Hematopoietic multipotent progenitor cell treated with erythropoietin and hydrocortisone succinate and interleukin-3 and kit ligand, for 17 days (in vitro differentiated cells): ENCODE measurements at regions not wholly inside any gene's neighbourhood (a gene's known extent, or its start where the extent isn't known, plus 50 kb on each side); places are given as distances from the start of the nearest gene placed in this dataset.
"Not testable (repeated sequence)": the region's sequence is repeated elsewhere in the genome, so short reads cannot be mapped to it uniquely, and the experiment has no call there.

Source experiments
- DNase-seq: peaks from one replicate; pipeline ENCODE4 v3.0.0-alpha.2; 2015; ENCODE audit warnings: low spot score

- DNase-seq, result no peak
Measured at GRCh38 chr10:94230134-94230785, 132.5 kb downstream of the NOC3L start.

- DNase-seq, result no peak
Measured at GRCh38 chr10:94232711-94233383, 129.9 kb downstream of the NOC3L start.

DNA sequence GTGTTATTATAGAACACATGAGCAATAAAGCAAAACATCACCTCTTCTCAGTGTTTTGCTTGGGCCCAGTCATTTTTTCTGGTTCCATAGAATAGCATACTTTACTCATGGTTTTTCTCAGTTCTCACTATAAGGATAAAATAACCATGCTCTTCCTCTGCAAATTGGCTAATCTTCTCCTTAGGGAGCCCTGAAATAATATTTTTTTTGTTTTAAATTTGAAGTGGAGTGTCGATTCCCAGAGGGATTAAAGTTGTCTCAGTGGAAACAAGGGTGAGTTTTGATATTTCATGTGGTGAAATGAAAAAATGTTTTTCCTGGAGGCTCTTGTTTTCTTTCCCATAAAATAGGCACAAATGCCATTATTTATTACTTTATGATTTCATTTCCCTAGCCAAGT lies 127.3 kb downstream of the NOC3L start:
- no peak for DNase-seq

DNA sequence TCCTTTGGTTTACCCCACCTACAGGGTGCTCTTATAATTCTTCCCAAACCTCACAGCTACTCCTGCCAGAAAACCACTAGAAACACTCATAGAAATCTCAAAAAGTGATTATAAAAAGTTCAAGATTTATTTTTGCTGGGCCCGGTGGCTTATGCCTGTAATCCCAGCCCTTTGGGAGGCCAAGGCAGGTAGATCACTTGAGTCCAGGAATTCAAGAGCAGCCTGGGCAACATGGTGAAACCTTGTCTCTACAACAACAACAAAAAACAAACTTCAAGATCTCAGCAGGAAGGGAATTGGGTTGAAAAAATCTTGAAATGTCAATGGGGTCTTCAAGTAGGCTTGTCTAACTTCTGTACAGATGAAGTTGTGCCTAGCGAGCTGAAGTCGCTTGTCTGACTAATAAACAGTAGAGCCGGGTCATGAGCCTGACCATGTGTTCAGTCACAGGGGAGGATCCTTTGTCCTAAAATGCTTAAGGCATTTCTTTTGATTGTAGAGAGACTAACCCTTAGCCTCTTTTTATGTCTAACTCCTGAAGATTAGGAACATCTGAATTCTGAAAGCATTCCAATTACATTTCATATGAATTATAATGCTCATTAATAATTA lies 124.6 kb downstream of the NOC3L start:
- no peak for DNase-seq

DNA sequence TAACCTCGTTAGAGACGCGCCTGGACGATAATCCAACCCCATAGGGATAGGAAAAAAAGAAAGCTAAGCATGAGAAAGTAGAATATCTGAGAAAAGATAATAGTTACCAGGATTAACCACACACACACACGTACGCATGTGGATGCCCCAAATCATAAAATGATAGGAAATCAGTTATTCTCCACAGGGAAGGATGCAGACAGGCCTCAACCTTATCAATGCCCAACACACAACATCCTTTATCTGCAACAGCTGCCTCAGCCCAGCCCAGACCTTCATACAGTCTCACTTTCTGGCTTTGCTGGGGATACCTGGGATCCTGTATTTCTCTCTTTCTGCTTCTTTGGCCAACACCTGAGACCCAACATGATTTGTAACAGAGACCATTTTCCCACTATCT lies 123.0 kb downstream of the NOC3L start:
- no peak for DNase-seq

GRCh38 chr10:94240491-94240890 lies 122.2 kb downstream of the NOC3L start:
- no peak for DNase-seq

GRCh38 chr10:94240901-94241300 lies 121.8 kb downstream of the NOC3L start:
- no peak for DNase-seq

DNA sequence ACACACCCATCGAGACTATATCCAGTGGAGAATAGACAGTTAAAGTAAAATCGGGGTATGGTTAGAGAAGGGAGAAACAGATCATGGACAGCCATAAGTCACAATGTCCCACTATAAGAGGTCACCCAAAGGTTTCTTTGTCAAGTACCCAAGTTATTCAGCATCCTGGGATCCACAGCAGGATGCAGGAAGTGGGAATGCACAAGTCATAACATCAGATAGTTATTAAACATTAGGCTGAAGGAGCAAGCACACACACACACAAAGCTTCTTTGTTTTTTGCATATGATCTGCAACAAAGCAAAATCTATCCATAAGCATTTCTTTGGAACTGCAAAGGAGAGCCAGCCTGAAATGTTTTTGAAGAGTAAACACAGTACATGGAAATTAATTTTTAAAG lies 111.6 kb downstream of the NOC3L start:
- no peak for DNase-seq

DNA sequence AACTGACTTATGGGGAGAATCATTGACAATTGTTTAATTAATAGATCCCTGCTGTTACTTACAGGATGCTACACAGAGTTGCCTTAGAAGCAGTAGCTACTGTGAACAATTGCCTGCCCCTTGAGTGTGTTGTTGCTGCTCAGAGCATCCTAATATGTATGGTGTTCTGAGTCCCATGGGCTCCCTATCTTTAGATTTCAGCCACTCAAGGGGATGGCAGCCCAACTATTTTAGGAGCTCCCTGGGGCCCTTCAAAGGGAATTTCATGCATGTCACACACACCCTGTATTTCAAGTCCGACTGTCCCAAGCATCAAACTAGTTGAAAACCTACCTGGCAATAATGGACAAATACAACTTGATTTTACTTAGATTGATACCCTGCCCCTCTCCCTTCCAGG lies 111.2 kb downstream of the NOC3L start:
- DNase-seq, result no peak

DNA sequence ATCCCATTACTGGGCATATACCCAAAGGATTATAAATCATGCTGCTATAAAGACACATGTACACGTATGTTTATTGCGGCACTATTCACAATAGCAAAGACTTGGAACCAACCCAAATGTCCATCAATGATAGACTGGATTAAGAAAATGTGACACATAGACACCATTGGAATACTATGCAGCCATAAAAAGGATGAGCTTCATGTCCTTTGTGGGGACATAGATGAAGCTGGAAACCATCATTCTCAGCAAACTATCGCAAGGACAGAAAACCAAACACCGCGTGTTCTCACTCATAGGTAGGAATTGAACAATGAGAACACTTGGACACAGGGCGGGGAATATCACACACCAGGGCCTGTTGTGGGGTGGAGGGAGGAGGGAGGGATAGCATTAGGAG lies 105.3 kb downstream of the NOC3L start:
- not testable (repeated sequence) for DNase-seq

DNA sequence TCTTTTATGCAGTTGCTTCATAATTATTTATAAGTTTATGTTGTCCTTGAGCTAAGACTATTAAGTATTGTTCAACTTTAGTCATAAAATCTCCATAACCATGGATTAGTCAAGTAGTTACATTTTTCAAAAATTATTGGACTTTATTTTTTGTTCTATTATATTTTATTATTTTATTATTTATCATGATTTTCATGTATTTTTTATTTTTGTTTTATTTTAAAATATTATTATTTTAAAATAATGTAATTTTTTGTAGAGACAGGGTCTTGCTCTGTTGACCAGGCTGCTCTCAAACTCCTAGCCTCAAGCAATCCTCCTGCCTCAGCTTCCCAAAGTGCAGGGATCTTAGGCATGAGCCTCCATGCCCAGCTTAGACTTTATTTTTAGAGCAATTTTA lies 102.3 kb downstream of the NOC3L start:
- DNase-seq, result no peak

- DNase-seq, result no peak
Measured at GRCh38 chr10:94264085-94264484, 98.7 kb downstream of the NOC3L start.

DNA sequence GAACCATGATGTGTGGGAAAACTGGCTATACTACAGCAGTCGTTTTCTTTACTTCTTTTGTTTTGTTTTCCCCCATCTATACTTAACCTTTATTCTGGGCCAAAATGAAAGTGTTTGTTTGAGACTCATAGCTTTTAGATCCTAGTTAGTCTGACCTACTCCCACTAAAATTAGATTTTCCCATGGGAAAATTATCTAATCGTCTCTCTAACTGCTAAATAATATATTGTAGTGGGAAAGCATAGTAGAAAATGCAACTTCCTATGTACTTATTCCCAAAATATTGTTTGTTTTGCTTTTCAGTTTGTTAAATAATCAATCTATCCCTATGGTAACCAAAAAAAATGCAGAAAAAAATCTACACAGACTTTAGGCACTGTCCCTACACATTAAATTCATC lies 96.6 kb downstream of the NOC3L start:
- no peak for DNase-seq

DNA sequence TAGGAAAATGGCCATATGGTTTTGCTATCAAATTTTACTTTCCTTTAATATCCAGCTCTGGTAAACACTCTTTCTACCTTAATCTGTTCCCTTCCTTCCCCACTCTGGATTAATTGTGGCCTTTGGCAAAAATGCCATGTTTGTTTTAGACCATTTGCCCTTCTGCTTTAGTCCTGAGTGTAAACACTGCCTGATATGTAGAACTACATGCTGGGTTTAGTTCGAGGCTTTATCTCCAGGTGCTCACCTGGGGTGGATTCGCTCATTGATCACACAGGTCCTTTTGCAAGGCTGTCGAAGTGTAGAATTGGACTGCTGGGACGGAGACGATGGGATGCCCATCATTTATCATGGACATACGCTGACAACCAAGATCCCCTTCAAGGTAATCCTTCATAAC lies 94.1 kb downstream of the NOC3L start:
- DNase-seq, result no peak

GRCh38 chr10:94274142-94274787 lies 88.5 kb downstream of the NOC3L start:
- DNase-seq, result no peak

DNA sequence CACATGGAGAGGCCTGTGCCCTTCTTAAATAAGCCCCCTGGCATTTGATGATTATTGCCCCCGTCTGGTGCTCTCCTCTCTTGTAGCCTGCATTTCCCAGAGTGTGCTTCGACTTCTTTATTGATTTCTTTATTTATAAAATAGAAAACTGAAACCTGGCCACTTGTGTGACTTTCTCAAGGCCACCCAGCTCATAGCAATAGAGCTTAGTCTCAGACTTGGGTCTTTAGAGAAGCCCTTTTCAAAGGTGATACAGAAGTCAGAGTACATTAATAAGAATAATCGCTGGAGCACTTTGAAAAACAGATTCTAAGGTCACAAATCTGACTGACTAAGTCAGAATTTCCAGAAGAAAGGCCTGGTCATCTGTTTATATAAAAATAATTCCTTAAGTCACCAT lies 86.6 kb downstream of the NOC3L start:
- DNase-seq, result no peak

DNA sequence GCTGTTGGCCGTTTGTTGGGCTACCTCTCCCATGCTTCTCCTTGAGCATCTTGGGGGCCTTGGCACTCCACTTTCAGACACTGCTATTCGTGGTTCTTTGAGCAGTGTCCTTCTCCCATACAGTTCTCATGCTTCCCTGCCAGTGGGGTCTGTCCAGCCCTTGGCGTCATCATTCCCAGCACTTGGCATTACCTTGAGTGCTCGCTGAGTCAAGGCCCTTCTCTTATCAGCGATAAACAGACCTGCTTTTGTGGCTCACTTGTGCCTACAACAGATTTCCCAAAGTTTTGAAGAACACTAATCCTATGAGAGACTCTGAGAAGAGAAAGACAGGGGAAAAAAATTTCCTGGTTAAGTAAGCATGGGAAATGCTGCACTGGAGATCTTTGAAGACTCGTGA lies 85.3 kb downstream of the NOC3L start:
- no peak for DNase-seq

- DNase-seq, result peak; percentile 52
Measured at GRCh38 chr10:94279835-94280709, 82.7 kb downstream of the NOC3L start.

DNA sequence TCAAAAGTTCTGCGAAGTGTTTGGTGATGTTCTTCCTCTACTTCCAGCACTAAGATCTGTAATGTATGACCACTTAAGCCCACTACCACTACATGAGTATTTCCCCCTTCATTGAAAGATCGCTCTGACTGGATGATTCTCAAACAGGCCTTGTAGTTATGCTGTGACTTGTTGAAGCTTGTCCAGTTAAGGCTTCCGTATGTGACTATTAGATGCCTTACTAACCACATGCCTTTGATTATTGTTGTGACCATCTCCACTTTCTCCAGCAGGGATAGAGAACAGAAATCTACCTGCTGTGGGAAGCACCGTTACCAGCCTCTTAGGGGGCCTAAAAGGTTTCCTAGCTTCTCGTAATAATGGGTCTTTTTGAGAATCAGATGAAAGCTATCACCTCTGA lies 81.1 kb downstream of the NOC3L start:
- DNase-seq, result no peak

DNA sequence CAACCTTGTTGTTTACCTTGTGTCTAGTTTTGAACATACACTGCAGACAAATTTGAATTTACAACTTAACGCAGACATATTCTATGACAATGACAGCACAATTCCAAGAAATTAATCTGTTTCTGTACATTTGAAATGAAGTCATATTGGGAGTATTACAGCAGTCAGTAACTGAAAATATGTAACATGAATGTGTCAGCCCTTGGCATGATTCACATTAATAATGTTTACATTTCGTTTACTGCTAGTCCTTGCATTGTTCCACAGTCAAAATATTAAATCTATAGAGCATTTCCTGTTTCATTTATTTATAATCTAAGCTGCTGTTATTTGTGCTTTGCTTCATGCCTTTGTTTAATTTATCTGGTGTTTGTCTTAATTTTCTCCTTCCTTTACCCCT lies 80.4 kb downstream of the NOC3L start:
- no peak for DNase-seq
